Prostate gland (tissue), 2 donors: ENCODE measurements at regions not wholly inside any gene's neighbourhood (a gene's known extent, or its start where the extent isn't known, plus 50 kb on each side); places are given as distances from the start of the nearest gene placed in this dataset.

Source experiments
- DNase-seq: peaks from one replicate; pipeline ENCODE4 v3.0.0-alpha.2; 2019; ENCODE audit warnings: low spot score
- H3K27ac ChIP-seq, 2 donors: fragments of 200-600 bp; sonication (generic); 2 replicates each; pipeline ENCODE4 v1.5.1; 2017 to 2019
- H3K27me3 ChIP-seq: fragments of 200-600 bp; sonication (generic); replicated peaks from 2 replicates; pipeline ENCODE4 v1.5.1; 2019; ENCODE audit not compliant: insufficient read depth
- H3K36me3 ChIP-seq, 2 donors: fragments of 200-600 bp; sonication (generic); 1 replicate in 1 of 2; 2 replicates in 1 of 2; pipeline versions ENCODE4 v1.5.1 to v1.8.1; 2017 to 2019
- H3K4me1 ChIP-seq: fragments of 200-600 bp; sonication (generic); replicated peaks from 2 replicates; pipeline ENCODE4 v1.5.1; 2019
- H3K4me3 ChIP-seq, 2 donors: fragments of 200-600 bp; sonication (generic); 2 replicates each; pipeline ENCODE4 v1.5.1; 2017 to 2019
- H3K9me3 ChIP-seq: fragments of 200-600 bp; sonication (generic); 2 replicates; pipeline ENCODE4 v1.5.1; 2017
- CTCF ChIP-seq, 4 experiments: fragments of 200-600 bp in 2 of 4; fragments of 450-650 bp in 2 of 4; sonication (generic) in 2 of 4; IDR thresholded peaks; 1 replicate in 3 of 4; 2 replicates in 1 of 4; pipeline ENCODE4 v1.5.1; 2016 to 2019; ENCODE audit warnings: antibody characterized with exemption in 4 of 4, mild to moderate bottlenecking in 2 of 4, moderate library complexity in 2 of 4
- POLR2A ChIP-seq: fragments of 450-650 bp; IDR thresholded peaks from one replicate; pipeline ENCODE4 v1.6.1; 2016; ENCODE audit warnings: antibody characterized with exemption, mild to moderate bottlenecking
- POLR2AphosphoS5 ChIP-seq: sonication (generic); formaldehyde crosslinking; IDR thresholded peaks from one replicate; pipeline ENCODE4 v1.6.1; 2017; ENCODE audit warnings: antibody characterized with exemption
- WGBS: methylation state at CpG from one replicate; pipeline ENCODE4 v1.1.5; 2018; 5-methylcytosine and 5-hydroxymethylcytosine counted together
- intact Hi-C: fragments of 100-400 bp; cut with DNase I; formaldehyde crosslinking; loops from one replicate; pipeline ENCODE4 v1.14.2; 2022

- Histone ChIP-seq H3K27me3 (no peaks in the 10 kb centered on the region), H3K4me3 (no peak overlapping the region), H3K27ac (no peak overlapping the region), H3K4me1 (no peaks in the 10 kb centered on the region), H3K36me3 (no peaks in the 10 kb centered on the region), H3K9me3 (no peaks in the 10 kb centered on the region)
- no peak for TF ChIP-seq CTCF (IDR thresholded peaks at IDR 0.05)
- TF ChIP-seq POLR2A, result no peak
- no peak for TF ChIP-seq POLR2AphosphoS5
- DNase-seq, result no peak
- WGBS, result 54% methylated on average over 2 of the region's 2 CpGs
- intact Hi-C loops, result no loop called here
These were observed 63.4 kb upstream of the CADPS start for GRCh38 chr3:62938583-62938982.

GRCh38 chr3:62939707-62940106 is 64.5 kb upstream of the CADPS start:
- Histone ChIP-seq H3K27me3 (no peaks in the 10 kb centered on the region), H3K27ac (no peak overlapping the region), H3K9me3 (no peaks in the 10 kb centered on the region), H3K36me3 (no peaks in the 10 kb centered on the region), H3K4me1 (no peaks in the 10 kb centered on the region), H3K4me3 (no peak overlapping the region)
- TF ChIP-seq CTCF (IDR thresholded peaks at IDR 0.05), result no peak
- no peak for TF ChIP-seq POLR2AphosphoS5
- no peak for TF ChIP-seq POLR2A
- DNase-seq, result no peak
- intact Hi-C loops, result no loop called here
- 37% methylated on average over 8 of the region's 8 CpGs for WGBS

GRCh38 chr3:62940771-62941563 is 65.8 kb upstream of the CADPS start:
- Histone ChIP-seq H3K4me3 (no peak overlapping the region), H3K36me3 (no peaks in the 10 kb centered on the region), H3K9me3 (no peaks in the 10 kb centered on the region), H3K27ac (no peak overlapping the region), H3K4me1 (no peaks in the 10 kb centered on the region), H3K27me3 (no peaks in the 10 kb centered on the region)
- TF ChIP-seq POLR2AphosphoS5 (no peak), CTCF (IDR thresholded peaks at IDR 0.05) (no peak), POLR2A (no peak)
- intact Hi-C loops, result no loop called here
- no peak for DNase-seq
- 45% methylated on average over 8 of the region's 8 CpGs for WGBS

GRCh38 chr3:62942227-62942626 is 67.0 kb upstream of the CADPS start:
- WGBS, result 29% methylated on average over 3 of the region's 3 CpGs
- Histone ChIP-seq H3K27me3 (no peaks in the 10 kb centered on the region), H3K36me3 (no peaks in the 10 kb centered on the region), H3K4me3 (no peak overlapping the region), H3K9me3 (no peaks in the 10 kb centered on the region), H3K4me1 (no peaks in the 10 kb centered on the region), H3K27ac (no peak overlapping the region)
- no peak for DNase-seq
- no peak for TF ChIP-seq POLR2AphosphoS5
- TF ChIP-seq POLR2A, result no peak
- TF ChIP-seq CTCF (IDR thresholded peaks at IDR 0.05), result no peak
- intact Hi-C loops, result no loop called here

- no peak overlapping the region for H3K27ac ChIP-seq
- no peaks in the 10 kb centered on the region for H3K27me3 ChIP-seq
- no peaks in the 10 kb centered on the region for H3K36me3 ChIP-seq
- intact Hi-C loops, result no loop called here
- no peaks in the 10 kb centered on the region for H3K4me1 ChIP-seq
- no peaks in the 10 kb centered on the region for H3K9me3 ChIP-seq
- no peak for DNase-seq
- TF ChIP-seq POLR2A, result no peak
- no peak for TF ChIP-seq CTCF (IDR thresholded peaks at IDR 0.05)
- no peak for TF ChIP-seq POLR2AphosphoS5
- no peak overlapping the region for H3K4me3 ChIP-seq
These were observed 67.5 kb upstream of the CADPS start for GRCh38 chr3:62942764-62943163.
